ENCODE measurements at regions not wholly inside any gene's neighbourhood (a gene's known extent, or its start where the extent isn't known, plus 50 kb on each side); places are given as distances from the start of the nearest gene placed in this dataset.

DNA sequence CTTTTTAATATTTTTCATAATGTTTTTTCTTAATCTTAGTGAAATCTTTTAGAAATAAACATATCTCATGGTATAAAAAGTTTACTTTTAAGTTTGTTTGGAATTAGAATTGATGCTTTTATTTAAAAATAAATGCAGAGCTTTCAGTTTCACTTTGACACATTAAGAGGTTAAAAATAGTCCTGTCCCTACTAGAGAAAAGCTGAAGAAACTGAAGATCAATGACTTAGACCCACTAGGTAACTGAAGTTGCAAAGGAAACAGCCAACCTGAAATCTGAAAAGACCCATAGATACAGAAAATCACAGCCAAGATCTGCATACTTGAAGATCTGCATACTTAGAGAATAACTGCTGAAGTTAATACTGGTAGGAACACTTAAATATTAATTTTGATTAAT, 237.6 kb downstream of the RAP2B start:
- ATAC-seq (no peak), DNase-seq (ENCODE audit: low spot score) (no peak)
- Mint-ChIP-seq H3K27ac (no peak overlapping the region), H3K4me1 (peaks cover 15% of the 10 kb centered on the region), H3K27me3 (ENCODE audit: low read depth) (no peaks in the 10 kb centered on the region), H3K36me3 (peaks cover 8% of the 10 kb centered on the region), H3K4me3 (no peak overlapping the region), H3K9me3 (peaks cover 20% of the 10 kb centered on the region)
- no peak for TF ChIP-seq NR3C1 (CRISPR knock-in tag; conservative IDR thresholded peaks at IDR 0.05; ENCODE audit: low read depth)
- TF ChIP-seq CREM (CRISPR knock-in tag; IDR thresholded peaks at IDR 0.05) = no peak
- TF ChIP-seq ZNF416 (CRISPR knock-in tag; IDR thresholded peaks at IDR 0.05) = no peak
- TF ChIP-seq JUN (CRISPR knock-in tag; IDR thresholded peaks at IDR 0.05) = no peak
- TF ChIP-seq CREB1 (CRISPR knock-in tag; IDR thresholded peaks at IDR 0.05) = no peak
- no peak for TF ChIP-seq TP53 (CRISPR knock-in tag; IDR thresholded peaks at IDR 0.05)
- no peak for TF ChIP-seq NFE2L1 (CRISPR knock-in tag; IDR thresholded peaks at IDR 0.05)
- no peak for TF ChIP-seq GTF2I (CRISPR knock-in tag; conservative IDR thresholded peaks at IDR 0.05)
- TF ChIP-seq USF1 (CRISPR knock-in tag; IDR thresholded peaks at IDR 0.05) = no peak
- no peak for TF ChIP-seq KAT7 (CRISPR knock-in tag; IDR thresholded peaks at IDR 0.05; ENCODE audit: borderline replicate concordance)
- no peak for TF ChIP-seq AFF4 (CRISPR knock-in tag; IDR thresholded peaks at IDR 0.05; ENCODE audit: borderline replicate concordance)
- CTCF ChIA-PET = no interaction called here
- POLR2A ChIA-PET = no interaction called here

DNA sequence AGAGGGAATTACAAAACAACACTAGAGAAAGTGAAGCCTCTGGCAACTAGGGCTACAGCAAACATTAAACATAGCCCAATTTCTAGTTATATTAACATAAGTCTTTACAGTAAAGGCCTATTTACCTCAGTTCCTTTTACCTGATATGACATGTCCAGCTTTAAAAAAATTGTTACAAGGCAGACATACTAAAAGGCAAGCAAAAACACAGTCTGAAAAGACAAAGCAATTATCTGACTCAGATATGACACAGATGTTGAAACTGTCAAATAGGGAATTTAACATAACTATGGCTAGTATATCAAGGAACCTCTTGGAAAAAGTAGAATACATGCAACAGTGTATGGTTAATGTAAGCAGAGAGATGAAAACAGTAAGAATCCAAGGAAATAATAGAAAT, 238.6 kb downstream of the RAP2B start:
- Mint-ChIP-seq H3K9me3 (peaks cover 13% of the 10 kb centered on the region), H3K4me1 (peaks cover 15% of the 10 kb centered on the region), H3K27ac (no peak overlapping the region), H3K4me3 (no peak overlapping the region), H3K36me3 (peaks cover 4% of the 10 kb centered on the region), H3K27me3 (ENCODE audit: low read depth) (no peaks in the 10 kb centered on the region)
- DNase-seq (ENCODE audit: low spot score) (no peak), ATAC-seq (no peak)
- ChIA-PET CTCF (no interaction called here), POLR2A (interaction anchor here (0.7 kb wide), 1 partner anchor 241 kb away, joined by 5 read pairs; no protein-coding TSS in a partner anchor)
- TF ChIP-seq ZBTB43 (CRISPR knock-in tag; IDR thresholded peaks at IDR 0.05) (no peak), HMGA2 (CRISPR knock-in tag; IDR thresholded peaks at IDR 0.05) (no peak), E2F5 (CRISPR knock-in tag; IDR thresholded peaks at IDR 0.05) (no peak), ZNF138 (CRISPR knock-in tag; conservative IDR thresholded peaks at IDR 0.05) (no peak), NR2C2 (CRISPR knock-in tag; IDR thresholded peaks at IDR 0.05) (no peak), ZNF121 (CRISPR knock-in tag; IDR thresholded peaks at IDR 0.05) (no peak), ZNF396 (CRISPR knock-in tag; IDR thresholded peaks at IDR 0.05; ENCODE audit: borderline replicate concordance) (no peak), SOX15 (CRISPR knock-in tag; IDR thresholded peaks at IDR 0.05) (no peak), IRF2 (CRISPR knock-in tag; IDR thresholded peaks at IDR 0.05; ENCODE audit: borderline replicate concordance, low read depth) (no peak), USF1 (CRISPR knock-in tag; IDR thresholded peaks at IDR 0.05) (no peak), SMAD3 (CRISPR knock-in tag; IDR thresholded peaks at IDR 0.05; ENCODE audit: borderline replicate concordance) (no peak), RELA (CRISPR knock-in tag; IDR thresholded peaks at IDR 0.05; ENCODE audit: borderline replicate concordance) (no peak)
- TF ChIP-seq, protein P1, sequence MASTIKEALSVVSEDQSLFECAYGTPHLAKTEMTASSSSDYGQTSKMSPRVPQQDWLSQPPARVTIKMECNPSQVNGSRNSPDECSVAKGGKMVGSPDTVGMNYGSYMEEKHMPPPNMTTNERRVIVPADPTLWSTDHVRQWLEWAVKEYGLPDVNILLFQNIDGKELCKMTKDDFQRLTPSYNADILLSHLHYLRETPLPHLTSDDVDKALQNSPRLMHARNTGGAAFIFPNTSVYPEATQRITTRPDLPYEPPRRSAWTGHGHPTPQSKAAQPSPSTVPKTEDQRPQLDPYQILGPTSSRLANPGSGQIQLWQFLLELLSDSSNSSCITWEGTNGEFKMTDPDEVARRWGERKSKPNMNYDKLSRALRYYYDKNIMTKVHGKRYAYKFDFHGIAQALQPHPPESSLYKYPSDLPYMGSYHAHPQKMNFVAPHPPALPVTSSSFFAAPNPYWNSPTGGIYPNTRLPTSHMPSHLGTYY (CRISPR knock-in tag; IDR thresholded peaks at IDR 0.05) = no peak
- TF ChIP-seq, protein P2, sequence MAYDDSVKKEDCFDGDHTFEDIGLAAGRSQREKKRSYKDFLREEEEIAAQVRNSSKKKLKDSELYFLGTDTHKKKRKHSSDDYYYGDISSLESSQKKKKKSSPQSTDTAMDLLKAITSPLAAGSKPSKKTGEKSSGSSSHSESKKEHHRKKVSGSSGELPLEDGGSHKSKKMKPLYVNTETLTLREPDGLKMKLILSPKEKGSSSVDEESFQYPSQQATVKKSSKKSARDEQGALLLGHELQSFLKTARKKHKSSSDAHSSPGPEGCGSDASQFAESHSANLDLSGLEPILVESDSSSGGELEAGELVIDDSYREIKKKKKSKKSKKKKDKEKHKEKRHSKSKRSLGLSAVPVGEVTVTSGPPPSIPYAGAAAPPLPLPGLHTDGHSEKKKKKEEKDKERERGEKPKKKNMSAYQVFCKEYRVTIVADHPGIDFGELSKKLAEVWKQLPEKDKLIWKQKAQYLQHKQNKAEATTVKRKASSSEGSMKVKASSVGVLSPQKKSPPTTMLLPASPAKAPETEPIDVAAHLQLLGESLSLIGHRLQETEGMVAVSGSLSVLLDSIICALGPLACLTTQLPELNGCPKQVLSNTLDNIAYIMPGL (CRISPR knock-in tag; IDR thresholded peaks at IDR 0.05) = no peak
- TF ChIP-seq, protein P3, sequence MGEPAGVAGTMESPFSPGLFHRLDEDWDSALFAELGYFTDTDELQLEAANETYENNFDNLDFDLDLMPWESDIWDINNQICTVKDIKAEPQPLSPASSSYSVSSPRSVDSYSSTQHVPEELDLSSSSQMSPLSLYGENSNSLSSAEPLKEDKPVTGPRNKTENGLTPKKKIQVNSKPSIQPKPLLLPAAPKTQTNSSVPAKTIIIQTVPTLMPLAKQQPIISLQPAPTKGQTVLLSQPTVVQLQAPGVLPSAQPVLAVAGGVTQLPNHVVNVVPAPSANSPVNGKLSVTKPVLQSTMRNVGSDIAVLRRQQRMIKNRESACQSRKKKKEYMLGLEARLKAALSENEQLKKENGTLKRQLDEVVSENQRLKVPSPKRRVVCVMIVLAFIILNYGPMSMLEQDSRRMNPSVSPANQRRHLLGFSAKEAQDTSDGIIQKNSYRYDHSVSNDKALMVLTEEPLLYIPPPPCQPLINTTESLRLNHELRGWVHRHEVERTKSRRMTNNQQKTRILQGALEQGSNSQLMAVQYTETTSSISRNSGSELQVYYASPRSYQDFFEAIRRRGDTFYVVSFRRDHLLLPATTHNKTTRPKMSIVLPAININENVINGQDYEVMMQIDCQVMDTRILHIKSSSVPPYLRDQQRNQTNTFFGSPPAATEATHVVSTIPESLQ (CRISPR knock-in tag; IDR thresholded peaks at IDR 0.05) = no peak

All from WTC11 (cell line).